Jurkat, Clone E6-1 (cell line): ENCODE measurements at regions not wholly inside any gene's neighbourhood (a gene's known extent, or its start where the extent isn't known, plus 50 kb on each side); places are given as distances from the start of the nearest gene placed in this dataset.
A peak's percentile ranks its signal among the peaks of the same experiment; 100 is the strongest.

Experiments used
- DNase-seq: peaks from one replicate; pipeline ENCODE4 v3.0.0-alpha.2; 2011; ENCODE audit warnings: low read depth, low spot score
- H3K4me3 ChIP-seq: 2 replicates; pipeline ENCODE4 v1.5.1; 2011; ENCODE audit warnings: mild to moderate bottlenecking, low read length, control low read depth, moderate library complexity

DNA sequence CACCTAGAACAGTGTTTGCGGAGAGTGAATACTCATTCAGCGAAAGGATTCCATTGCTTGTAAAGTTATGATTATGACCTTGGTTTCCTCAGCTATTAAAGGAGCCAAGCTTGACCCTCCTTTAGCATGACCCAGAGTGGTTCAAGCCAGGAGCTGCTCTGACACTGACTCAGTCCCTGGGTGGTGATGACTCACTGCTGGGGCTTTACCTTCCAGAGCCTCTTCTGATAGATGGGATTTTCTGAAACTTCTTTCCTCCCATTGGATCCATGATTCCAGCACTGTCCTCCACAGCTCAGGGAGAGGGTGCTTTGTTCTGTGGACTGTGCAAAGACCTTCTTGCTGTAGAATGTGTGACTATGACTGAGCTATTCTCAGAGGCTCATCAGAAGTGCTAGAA is 77.4 kb downstream of the S1PR1 start:
- DNase-seq = no peak
- H3K4me3 ChIP-seq = no peak overlapping the region

GRCh38 chr1:101316256-101316655 is 79.4 kb downstream of the S1PR1 start:
- DNase-seq = no peak
- H3K4me3 ChIP-seq = no peak overlapping the region

DNA sequence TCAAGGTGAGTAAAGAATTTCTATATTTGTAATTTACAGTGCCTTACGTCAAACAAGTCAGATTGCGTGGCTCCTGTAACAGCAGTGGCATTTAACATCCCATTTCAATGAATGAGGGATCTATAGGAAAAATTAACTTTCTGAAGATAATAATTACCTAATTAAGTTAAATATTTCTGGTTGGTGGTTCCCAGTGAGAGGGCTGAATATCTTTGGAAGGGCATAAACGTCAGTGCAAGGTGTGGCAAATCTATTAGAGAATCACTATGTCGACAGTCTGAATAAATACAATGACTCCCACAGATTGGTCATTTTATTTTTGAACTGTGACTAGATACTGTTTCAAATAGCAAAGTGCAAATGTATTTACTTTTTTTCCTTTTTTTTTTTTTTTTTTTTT is 80.0 kb downstream of the S1PR1 start:
- no peak overlapping the region for H3K4me3 ChIP-seq
- no peak for DNase-seq

DNA sequence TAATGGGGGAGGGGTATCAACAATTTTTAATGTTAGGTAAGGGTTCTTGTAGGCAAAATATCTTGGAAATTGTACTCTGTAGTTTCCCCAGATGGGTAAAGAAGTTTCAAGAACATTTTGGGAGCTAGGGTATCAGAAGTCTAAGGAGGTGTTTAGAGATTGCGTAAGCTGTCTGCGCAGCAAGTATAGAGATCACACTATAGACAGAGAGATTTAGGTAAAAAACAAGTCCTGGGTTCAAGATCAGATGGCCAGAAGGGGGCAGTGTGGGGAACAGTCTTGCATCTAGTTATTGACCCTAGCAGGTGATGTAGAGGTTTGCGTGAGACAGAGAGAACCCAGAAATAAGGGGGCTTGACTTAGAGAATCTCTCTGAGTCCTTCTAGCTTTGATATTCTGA is 80.8 kb downstream of the S1PR1 start:
- DNase-seq = no peak
- H3K4me3 ChIP-seq = no peak overlapping the region

- no peak for DNase-seq
- H3K4me3 ChIP-seq = no peak overlapping the region
Measured at GRCh38 chr1:101323535-101323934, 86.7 kb downstream of the S1PR1 start.

- no peak overlapping the region for H3K4me3 ChIP-seq
- DNase-seq = no peak
Measured at GRCh38 chr1:101325144-101325543, 88.3 kb downstream of the S1PR1 start.

DNA sequence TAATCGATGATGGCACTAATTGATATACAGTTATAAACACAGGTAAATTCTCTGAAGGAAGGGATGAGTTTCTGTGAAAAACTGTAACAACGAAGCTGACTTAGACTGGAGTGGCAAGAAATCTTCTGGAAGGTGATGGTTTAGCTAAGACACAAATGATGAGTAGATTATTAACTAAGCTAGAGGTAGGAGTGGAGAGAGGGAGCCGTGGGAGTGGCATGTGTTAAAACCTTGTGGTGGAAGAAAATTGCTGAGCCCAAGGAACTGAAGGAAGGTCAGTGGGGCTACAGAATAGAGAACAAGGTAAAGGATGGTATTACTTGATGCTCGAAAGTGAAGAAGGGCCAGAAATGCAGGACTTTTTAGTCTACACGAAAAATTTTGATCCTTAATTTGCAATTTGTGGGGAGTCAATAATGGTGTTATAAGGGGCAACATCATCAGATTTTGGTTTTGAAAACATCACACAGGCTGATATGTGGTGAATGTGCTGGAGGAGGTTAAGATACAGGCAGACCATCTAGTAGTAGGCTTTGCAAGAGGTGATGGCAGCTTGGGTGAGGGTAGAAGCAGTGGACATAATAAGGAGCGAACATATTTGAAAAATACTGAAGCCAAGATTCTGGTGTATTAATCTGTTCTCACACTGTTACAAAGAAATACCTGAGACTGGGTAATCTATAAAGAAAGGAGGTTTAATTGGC is 93.8 kb downstream of the S1PR1 start:
- no peak overlapping the region for H3K4me3 ChIP-seq
- DNase-seq = no peak

GRCh38 chr1:101331794-101332193 is 95.0 kb downstream of the S1PR1 start:
- no peak for DNase-seq
- H3K4me3 ChIP-seq = no peak overlapping the region

- no peak for DNase-seq
- no peak overlapping the region for H3K4me3 ChIP-seq
Measured at GRCh38 chr1:101332633-101333032, 95.8 kb downstream of the S1PR1 start.

- no peak overlapping the region for H3K4me3 ChIP-seq
- DNase-seq = no peak
Measured at GRCh38 chr1:101333186-101333585, 96.4 kb downstream of the S1PR1 start.

- H3K4me3 ChIP-seq = no peak overlapping the region
- no peak for DNase-seq
Measured at GRCh38 chr1:101337968-101338367, 101.1 kb downstream of the S1PR1 start.

GRCh38 chr1:101338714-101339430 is 102.1 kb downstream of the S1PR1 start:
- peak; percentile 78 for DNase-seq

GRCh38 chr1:101344745-101345144 is 107.9 kb downstream of the S1PR1 start:
- no peak for DNase-seq
- no peak overlapping the region for H3K4me3 ChIP-seq

More at GRCh38 chr1:101338714-101339430, 102.1 kb downstream of the S1PR1 start:
- H3K4me3 ChIP-seq = no peak overlapping the region

DNA sequence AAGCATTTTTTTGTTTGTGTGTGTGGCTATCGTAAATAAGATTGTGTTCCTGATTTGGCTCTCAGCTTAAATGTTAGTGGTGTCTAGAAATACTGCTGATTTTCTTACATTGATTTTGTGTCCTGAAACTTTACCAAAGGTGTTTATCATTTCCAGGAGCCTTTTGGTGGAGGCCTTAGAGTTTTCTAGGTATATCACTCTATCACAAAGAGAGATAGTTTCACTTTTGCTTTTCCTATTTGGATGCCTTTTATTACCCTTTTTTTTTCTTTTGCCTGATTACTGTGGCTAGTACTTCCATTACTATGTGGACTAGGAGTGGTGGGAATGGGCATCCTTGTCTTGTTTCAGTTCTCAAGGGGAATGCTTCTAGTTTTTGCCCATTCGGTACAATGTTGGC is 109.6 kb downstream of the S1PR1 start:
- peak overlapping the region; percentile 29 for H3K4me3 ChIP-seq
- DNase-seq = no peak

GRCh38 chr1:101356013-101356412 is 119.2 kb downstream of the S1PR1 start:
- H3K4me3 ChIP-seq = no peak overlapping the region
- no peak for DNase-seq

DNA sequence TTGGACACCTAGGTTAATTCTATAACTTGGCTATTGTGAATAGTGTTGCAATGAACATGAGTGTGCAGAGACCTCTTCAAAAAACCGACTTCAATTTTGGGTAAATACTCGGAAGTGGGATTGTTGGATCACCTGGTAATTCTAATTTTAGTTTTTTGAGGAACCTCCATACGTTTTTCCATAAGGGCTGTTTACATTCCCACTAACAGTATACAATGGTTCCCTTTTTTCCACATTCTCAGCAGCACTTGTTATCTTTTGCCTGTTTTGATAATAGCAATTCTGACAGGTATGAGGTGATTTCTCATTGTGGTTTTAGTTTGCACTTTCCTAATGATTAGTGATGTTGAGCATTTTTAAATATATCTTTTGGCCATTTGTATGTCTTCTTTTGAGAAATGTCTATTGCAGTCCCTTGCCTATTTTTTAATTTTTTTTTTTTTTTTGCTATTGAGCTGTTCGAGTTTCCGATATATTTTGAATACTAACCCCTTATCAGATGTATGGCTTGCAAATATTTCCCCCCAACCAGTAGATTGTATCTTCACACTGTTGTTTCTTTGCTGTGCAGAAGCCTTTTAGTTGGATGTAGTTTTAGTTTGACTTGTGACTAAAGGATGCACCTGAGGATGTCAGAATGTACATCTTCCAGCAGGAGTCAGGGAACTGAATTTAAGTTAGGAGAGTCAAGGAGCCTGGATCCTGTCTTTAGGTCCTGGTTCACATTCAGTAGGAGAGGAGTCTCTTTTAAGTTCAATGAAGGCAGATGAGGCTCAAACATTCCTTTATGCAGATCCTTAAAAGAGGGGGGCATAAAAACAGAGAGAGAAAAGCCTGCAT is 120.0 kb downstream of the S1PR1 start:
- DNase-seq = no peak
- H3K4me3 ChIP-seq = no peak overlapping the region

- peak; percentile 96 for DNase-seq
- no peak overlapping the region for H3K4me3 ChIP-seq
Measured at GRCh38 chr1:101357444-101357986, 120.7 kb downstream of the S1PR1 start.

GRCh38 chr1:101360506-101360905 is 123.7 kb downstream of the S1PR1 start:
- no peak overlapping the region for H3K4me3 ChIP-seq

GRCh38 chr1:101363891-101364318 is 127.1 kb downstream of the S1PR1 start:
- DNase-seq = no peak
- H3K4me3 ChIP-seq = no peak overlapping the region

More at GRCh38 chr1:101360506-101360905, 123.7 kb downstream of the S1PR1 start:
- no peak for DNase-seq
